Loucy (cell line): ENCODE measurements at regions not wholly inside any gene's neighbourhood (a gene's known extent, or its start where the extent isn't known, plus 50 kb on each side); places are given as distances from the start of the nearest gene placed in this dataset.

Experiments used
- CTCF ChIP-seq: fragments of 200-600 bp; sonication (generic); conservative IDR thresholded peaks from 2 replicates; pipeline ENCODE4 v1.5.1; 2014; ENCODE audit warnings: mild to moderate bottlenecking, antibody characterized with exemption, low read length
- EZH2phosphoT487 ChIP-seq: fragments of 200-600 bp; IDR thresholded peaks from 2 replicates; pipeline ENCODE4 v1.6.1; 2018; ENCODE audit warnings: antibody characterized with exemption, mild to moderate bottlenecking, moderate library complexity, borderline replicate concordance

- TF ChIP-seq CTCF = no peak
- TF ChIP-seq EZH2phosphoT487 = no peak
Measured at GRCh38 chr13:30832377-30832776, 73.7 kb upstream of the MEDAG start.
